ENCODE measurements at regions not wholly inside any gene's neighbourhood (a gene's known extent, or its start where the extent isn't known, plus 50 kb on each side); places are given as distances from the start of the nearest gene placed in this dataset.

DNA sequence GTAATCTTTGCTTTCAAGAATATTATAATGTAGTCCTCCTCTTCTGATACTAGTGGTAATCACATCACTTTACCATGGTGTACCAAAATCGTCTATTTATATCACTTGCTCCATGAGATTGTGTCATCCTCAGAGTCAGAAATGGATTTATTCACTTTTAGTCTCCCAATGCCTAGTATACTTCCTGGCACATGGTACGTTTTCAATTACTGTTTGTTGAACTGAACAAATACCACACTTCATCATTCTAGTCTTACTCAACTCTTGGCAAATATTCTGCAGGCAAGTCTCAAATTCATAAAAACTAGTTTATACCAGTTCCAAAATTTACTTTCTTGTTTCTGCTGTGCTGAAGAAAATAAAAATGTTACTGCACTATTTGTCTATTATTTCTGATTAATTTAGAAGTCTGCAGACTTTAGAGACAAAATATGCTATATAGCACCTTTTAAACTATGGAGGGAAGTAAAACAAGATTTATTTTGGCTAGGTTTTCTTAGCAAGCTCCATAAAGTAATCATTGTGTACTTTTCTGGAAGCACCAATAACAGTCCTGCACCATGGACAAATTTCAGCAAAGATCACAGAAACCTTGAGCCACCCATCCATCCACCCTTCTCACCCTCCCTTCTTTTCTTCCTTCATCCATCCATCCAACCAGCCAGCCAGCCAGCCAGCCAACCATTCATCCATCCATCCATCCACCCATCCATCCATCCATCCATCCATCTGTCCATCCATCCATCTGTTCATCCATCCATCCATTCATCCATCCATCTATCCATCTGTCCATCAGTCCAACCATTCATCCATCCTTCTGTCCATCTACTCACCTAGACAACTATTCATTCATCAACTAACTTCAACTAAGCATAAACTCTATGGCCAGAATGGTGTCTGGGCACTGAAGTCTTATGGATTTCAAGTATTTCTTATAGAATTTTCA, 102.1 kb upstream of the STMND1 start:
- WGBS, 2 donors, result 67 to 75% methylated on average over 2 of the region's 2 CpGs
- no peak for DNase-seq
- Histone ChIP-seq H3K36me3 (ENCODE audit: low read depth, missing control alignments) (no peaks in the 10 kb centered on the region), H3K4me3 (no peak overlapping the region), H3K27me3 (no peaks in the 10 kb centered on the region), H3K27ac (no peak overlapping the region), H3K4me1 (no peaks in the 10 kb centered on the region), H3K9me3 (no peaks in the 10 kb centered on the region)
- TF ChIP-seq, protein P1, sequence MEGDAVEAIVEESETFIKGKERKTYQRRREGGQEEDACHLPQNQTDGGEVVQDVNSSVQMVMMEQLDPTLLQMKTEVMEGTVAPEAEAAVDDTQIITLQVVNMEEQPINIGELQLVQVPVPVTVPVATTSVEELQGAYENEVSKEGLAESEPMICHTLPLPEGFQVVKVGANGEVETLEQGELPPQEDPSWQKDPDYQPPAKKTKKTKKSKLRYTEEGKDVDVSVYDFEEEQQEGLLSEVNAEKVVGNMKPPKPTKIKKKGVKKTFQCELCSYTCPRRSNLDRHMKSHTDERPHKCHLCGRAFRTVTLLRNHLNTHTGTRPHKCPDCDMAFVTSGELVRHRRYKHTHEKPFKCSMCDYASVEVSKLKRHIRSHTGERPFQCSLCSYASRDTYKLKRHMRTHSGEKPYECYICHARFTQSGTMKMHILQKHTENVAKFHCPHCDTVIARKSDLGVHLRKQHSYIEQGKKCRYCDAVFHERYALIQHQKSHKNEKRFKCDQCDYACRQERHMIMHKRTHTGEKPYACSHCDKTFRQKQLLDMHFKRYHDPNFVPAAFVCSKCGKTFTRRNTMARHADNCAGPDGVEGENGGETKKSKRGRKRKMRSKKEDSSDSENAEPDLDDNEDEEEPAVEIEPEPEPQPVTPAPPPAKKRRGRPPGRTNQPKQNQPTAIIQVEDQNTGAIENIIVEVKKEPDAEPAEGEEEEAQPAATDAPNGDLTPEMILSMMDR (IDR thresholded peaks at IDR 0.05), result no peak
- no peak for TF ChIP-seq POLR2A (IDR thresholded peaks at IDR 0.05)
- intact Hi-C loops (cut with DNase I; ENCODE audit: low total_unique reads), result no loop called here

DNA sequence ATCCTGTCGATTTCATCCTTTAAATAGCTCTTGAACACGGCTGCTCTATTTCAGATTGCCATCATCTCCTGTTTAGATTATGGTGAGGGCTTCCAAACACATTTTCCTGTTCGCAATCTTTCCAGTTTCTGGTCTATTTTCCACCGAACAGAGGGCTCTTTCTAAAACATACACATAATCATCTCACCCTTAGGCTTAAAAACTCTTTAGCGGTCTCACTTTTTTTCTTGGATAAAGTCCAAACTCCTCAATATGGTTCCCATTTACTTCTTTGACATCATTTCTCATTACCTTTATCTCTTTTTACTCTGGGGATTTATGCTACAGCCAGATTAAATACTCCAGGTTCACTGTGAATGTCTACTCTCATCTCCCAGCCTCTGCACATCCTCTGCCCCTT, 103.4 kb upstream of the STMND1 start:
- no peaks in the 10 kb centered on the region for H3K36me3 ChIP-seq (ENCODE audit: low read depth, missing control alignments)
- H3K9me3 ChIP-seq, result no peaks in the 10 kb centered on the region
- DNase-seq, result no peak
- intact Hi-C loops (cut with DNase I; ENCODE audit: low total_unique reads), result no loop called here
- 79 to 87% methylated on average over 5 of the region's 5 CpGs for WGBS, 2 donors
- H3K4me3 ChIP-seq, result no peak overlapping the region
- H3K27me3 ChIP-seq, result no peaks in the 10 kb centered on the region
- H3K4me1 ChIP-seq, result no peaks in the 10 kb centered on the region
- TF ChIP-seq POLR2A (IDR thresholded peaks at IDR 0.05), result no peak
- TF ChIP-seq, protein P1 (IDR thresholded peaks at IDR 0.05), result no peak
- no peak overlapping the region for H3K27ac ChIP-seq

DNA sequence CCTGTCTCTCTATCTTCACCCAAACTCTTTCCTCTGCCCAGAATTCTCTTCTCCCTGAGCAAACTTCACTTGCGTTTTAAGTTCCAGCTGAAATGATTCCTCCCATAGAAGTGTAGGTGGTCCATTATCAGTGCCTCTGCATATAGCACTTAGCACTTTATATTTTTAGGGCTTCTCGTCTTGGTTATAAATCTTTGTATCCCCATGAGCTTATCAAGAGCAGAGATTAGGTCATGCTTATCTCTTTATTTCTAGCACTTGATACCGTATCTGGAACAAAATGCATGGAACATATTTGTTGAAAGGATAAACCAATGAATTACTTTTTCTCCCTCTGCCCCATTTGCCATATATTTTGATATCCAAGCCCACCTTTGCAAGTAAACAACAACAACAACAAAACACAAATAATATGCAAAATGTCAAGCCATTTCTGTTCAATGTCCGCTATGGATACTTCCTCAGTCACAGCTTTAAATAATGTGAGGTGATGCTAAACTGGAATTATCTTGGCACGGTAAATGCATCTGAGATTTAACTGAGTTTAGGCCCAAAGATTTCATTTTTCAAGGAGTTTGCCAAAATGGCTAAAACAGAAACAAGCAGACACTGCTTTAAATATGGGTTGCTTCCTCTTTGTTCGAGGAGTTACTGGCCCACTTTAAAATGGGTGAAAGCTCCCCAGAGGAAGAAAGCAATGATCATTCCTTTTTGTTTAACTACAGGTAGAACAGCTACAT, 106.2 kb upstream of the STMND1 start:
- H3K4me3 ChIP-seq, result no peak overlapping the region
- H3K36me3 ChIP-seq (ENCODE audit: low read depth, missing control alignments), result no peaks in the 10 kb centered on the region
- no peaks in the 10 kb centered on the region for H3K27me3 ChIP-seq
- TF ChIP-seq, protein P1 (IDR thresholded peaks at IDR 0.05), result no peak
- TF ChIP-seq POLR2A (IDR thresholded peaks at IDR 0.05), result no peak
- H3K27ac ChIP-seq, result no peak overlapping the region
- 77 to 86% methylated on average over 6 of the region's 6 CpGs for WGBS, 2 donors
- DNase-seq, result no peak
- no peaks in the 10 kb centered on the region for H3K9me3 ChIP-seq
- H3K4me1 ChIP-seq, result no peaks in the 10 kb centered on the region
- intact Hi-C loops (cut with DNase I; ENCODE audit: low total_unique reads), result no loop called here

DNA sequence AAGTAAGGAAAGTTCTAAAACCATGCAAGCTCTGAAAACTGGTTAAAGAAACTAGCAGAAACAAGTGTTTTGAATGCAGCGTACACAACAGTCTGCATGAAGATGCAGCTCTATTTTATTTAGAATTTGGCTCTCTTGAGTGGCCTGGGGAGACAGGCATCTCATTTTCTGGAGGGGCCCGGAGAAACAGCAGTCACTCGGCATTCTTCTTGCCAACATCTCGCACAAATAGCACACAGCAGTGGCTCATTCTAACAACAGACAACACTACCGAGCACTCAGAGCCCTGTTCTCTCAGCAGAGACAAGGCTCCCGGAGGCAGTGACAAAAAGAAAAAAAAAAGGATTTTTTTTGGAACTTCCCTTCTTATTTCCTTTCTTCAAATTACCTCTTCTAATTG, 108.5 kb upstream of the STMND1 start:
- Histone ChIP-seq H3K4me1 (no peaks in the 10 kb centered on the region), H3K27me3 (no peaks in the 10 kb centered on the region), H3K9me3 (no peaks in the 10 kb centered on the region), H3K27ac (no peak overlapping the region), H3K4me3 (no peak overlapping the region), H3K36me3 (ENCODE audit: low read depth, missing control alignments) (no peaks in the 10 kb centered on the region)
- TF ChIP-seq, protein P1 (IDR thresholded peaks at IDR 0.05), result no peak
- TF ChIP-seq POLR2A (IDR thresholded peaks at IDR 0.05), result no peak
- no peak for DNase-seq
- intact Hi-C loops (cut with DNase I; ENCODE audit: low total_unique reads), result no loop called here
- WGBS, 2 donors, result 86 to 87% methylated on average over 6 of the region's 6 CpGs

All from testis (tissue), 2 donors.